NCI-H1436 (cell line): ENCODE measurements at regions not wholly inside any gene's neighbourhood (a gene's known extent, or its start where the extent isn't known, plus 50 kb on each side); places are given as distances from the start of the nearest gene placed in this dataset.

Experiments
- DNase-seq: peaks from one replicate; lab custom pipeline; 2025; lab: John Stamatoyannopoulos, UW

DNA sequence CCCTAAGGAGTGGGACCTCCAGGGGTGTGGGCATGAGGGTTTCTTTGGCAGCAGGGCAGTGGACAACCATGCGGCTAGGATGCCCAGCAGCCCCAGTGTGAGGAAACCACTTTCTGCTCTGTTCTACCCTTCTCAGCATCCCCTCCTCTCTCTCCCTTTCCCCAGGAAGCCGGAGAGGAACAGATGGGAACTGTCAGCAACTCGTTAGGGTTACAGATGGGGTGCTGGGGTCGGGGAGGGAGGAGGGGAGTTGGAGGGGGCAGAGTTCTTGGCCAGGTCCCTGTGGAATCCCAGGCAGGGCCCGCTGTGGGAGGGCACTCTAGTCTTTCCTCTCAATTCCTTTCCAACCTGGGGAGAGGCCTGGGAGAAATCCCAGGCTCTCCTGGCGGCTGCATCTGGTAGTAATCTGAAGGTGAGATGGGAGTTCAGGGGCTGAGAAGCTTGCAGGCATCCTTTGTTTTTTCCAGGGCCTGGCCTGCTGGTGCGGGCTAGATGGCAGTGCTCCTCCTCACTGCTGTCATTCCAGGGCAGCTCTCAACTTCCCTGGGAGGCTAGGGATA lies 93.9 kb upstream of the CSF3R start:
- no peak for DNase-seq

DNA sequence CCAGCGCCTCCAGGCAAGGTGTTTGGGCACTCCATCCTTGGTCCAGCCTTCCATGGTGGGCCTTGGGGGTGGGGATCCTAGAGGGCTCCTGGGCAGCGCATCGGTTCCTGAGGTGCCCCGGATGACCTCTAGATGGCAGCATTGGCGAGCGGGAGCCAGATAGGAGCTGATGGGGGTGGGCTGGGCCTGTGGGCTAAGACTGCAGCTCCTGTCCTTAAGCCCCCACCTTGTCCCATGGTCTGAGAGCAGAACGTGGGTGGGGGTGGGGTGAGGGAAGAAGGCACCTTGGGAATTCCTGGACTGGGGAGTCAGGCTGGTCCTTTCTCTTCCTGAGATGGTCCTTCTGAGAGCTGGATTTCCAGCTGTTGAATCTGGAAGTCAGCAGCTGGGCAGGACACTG lies 93.4 kb upstream of the CSF3R start:
- peak; percentile 65 for DNase-seq

DNA sequence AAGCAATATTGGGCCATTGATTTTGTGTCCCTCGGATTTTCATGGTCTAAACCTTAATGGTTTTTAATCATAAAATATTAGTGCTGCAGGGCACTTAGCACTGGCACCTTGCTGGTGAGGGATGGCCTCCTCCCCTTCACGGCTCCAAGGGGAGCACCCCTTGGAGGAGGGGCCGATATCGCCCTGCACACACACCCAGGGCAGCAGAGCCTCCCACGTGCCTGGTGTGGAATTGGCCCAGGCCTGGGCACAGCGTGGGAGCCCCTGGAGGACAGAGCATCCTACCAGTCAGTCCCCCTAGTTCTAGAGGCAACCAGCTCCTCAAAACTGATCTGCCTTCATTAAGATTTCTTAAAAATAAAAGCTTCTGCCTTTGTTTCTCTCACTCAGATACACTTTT lies 90.7 kb upstream of the CSF3R start:
- DNase-seq, result no peak

DNA sequence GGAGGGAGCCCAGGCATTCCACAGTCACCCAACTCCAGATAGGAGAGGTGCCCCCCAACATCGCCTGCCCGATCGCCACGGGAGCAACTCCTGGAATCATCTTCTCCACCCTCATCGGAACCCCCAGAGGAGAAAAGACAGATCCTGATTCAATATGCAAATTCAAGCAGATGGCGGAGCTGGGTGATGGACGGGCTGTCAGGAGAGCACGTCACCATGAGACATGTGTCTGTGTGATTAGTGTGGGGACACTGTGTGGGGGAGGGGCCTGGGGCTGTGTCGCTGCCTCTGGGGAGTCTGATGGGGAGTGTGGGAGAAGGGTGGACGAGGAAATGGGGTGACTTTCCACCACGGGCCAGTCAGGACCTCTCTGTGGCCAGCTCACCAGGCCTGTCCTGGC lies 90.2 kb upstream of the CSF3R start:
- no peak for DNase-seq

DNA sequence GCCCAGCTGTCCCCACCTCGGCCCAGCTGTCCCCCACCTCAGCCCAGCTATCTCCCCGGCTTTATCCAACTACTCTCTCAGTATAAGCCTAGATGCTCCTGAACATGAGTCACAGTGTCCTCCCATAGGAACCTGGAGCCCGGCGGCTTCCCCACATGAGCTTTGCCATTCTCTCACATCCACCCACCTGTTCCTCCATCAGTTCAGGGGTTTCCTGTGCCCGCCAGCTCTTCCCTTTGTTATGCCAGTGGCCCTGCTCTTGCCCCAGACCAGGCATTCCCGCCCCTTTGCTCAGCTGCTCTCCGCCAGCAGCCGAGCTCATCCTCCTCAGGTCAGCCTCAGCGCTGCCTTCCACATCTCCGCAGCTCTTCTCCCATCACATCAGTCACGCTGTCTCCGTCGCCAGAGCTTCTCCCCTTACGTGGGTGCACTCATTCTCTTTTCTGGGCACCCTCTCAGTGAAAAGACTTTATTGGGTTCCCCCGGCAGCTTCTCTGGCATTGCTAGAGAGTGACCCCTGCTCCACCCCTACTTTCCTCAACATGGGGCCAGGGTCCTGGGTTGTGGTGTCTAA lies 89.5 kb upstream of the CSF3R start:
- no peak for DNase-seq

DNA sequence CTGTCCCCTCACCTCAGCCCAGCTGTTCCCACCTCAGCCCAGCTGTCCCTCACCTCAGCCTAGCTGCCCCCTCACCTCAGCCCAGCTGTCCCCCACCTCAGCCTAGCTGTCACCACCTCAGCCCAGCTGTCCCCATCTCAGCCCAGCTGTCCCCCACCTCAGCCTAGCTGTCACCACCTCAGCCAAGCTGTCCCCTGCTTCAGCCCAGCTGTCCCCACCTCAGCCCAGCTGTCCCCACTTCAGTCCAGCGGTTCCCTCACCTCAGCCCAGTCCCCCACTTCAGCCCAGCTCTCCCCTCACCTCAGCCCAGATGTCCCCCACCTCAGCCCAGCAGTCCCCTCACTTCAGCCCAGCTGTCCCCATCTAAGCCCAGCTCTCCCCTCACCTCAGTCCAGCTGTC lies 88.4 kb upstream of the CSF3R start:
- DNase-seq, result no peak

DNA sequence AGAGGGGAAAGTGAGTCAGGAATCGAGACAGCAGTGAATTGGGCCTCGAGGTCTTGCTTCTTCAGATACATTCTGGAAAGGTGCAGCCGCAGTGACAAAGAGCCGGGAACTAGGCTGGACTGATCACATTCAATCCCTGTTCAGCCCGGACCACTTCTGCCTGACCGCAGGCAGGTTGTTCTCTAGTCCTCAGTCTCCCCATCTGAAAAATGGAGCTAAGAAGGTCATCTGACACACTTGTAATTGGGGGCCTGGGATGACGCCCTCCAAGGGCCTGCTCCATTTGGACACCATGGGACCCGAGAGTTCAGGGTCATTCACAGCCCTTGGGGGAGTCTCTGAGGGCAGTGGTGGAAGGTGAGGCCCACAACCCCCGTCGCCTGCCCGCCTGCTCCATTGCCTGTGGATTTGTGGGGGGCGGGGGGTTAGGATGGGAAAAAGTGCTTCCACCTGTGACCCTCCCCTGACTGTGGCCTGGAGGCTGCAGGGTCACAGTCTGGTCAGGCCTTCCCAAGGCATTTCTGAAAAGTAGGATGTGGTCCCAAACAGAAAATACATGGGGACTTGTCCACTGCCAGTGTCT lies 87.9 kb upstream of the CSF3R start:
- no peak for DNase-seq

DNA sequence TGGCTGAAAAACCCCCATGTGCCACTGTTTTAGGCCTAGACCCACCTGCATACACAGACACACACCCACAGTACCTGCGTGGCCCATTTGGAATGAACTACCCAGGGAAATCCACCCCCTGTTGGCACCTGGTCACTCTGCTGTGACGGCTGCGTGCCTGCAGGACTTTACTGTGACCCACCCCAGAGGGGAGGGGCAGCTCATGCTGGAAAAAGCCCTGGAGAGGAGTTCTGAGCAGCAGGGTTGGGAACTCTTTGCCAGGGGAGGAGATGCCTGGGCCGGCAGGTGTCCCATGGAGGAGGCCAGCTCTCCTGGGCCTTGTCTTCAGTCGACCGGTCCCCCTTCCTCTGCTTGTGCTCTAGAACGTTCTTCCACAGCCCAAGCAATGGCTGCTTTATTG lies 87.3 kb upstream of the CSF3R start:
- DNase-seq, result no peak

DNA sequence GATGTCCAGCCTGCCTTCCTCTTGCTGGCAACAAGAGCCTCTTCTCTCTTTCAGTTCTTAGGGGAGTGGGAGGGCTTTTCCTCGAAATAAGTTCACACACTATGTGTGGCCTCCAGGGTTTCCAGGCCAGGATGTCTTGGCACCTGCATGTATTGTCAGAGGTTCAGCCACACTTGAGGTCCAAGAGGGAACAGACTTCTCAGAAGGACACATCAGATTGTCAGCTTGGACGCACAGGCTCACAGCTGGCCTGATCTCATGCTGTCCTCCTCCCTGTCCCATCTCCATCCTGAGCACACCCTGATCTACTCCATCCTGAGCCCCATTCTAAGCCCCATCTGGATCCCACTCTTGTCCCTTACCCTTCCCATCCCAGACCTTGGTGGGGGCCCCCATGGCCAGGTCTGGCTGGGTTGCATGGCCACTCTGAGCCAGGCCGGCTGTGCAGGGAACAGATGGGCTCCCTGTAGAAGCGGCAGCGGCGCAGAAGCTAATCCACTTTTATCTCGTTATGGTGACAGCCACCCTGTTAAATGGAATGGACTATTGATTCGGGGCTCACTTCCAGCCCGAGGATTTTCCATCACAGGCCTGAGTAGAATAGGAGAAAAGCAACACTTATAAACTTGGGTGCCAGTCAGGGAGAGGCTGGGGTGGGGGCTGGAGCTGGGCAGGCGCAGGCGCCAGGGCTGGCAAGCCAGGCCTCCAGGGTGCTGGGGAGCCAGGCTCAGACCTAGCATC lies 85.1 kb upstream of the CSF3R start:
- no peak for DNase-seq

DNA sequence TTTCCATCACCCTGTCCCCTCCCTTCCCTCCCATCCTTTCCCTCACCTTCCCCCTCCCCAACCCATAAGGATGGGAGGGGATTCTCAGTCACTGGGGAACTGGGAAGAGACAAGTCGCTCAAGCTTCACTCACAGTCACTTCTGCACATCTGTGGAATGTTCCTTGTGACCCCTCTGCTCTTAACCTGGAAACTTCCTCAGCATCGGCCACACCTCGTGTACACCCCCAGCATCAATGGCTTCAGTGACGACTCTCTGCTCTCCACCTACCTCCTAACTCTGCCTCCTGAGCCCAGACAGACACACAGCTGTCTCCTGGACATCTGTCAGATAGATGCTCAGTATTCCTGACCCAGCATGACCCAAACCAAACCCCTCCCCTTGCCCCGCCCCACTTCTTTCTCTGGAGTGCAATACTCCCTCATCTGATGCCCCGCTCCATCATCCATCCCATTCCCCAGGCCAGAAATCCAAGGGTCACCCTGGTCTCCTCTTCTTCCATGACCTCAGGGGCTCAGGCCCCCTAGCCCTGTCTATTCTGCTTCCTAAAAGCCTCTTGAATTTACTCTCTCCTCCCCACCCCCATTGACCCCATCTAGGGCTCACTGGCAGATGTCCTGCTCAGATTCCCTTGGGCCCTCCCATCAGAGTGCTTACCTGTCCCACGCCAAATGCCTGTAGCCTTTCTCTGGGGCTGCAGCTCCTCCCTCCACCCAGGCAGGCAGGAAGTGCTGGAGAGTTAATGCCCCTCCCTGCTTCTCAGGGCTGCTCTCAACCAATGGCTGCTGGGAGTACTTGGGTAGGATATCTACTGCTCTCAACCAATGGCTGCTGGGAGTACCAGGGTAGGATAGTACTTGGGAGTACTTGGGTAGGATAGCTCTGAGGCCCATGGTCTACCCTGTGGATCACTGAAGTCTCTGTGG lies 83.1 kb upstream of the CSF3R start:
- DNase-seq, result no peak

DNA sequence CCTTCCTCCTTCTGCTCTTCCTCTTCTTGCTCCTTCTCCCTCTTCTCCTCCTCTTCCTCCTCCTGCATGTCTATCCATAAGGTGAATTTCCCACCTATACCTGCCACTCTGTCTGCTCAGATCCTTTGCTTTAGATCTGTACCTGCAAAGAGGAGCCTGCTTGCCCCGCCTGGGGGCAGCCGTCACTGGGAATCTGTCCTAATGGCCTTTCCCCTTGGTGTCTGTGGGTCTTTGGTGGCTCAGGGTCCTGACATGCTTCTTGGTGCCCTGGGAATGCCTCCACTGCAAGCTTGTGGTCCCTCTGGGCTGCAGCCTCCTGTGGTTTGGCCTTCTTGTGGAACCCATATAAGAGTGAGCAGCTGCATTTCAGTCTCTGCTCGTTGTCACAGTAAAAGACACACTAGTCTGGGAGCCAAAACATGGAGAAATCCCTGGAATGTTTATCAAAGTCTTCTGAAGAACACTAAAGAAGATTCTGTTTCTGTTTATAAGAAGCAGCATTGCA lies 79.5 kb upstream of the CSF3R start:
- no peak for DNase-seq

DNA sequence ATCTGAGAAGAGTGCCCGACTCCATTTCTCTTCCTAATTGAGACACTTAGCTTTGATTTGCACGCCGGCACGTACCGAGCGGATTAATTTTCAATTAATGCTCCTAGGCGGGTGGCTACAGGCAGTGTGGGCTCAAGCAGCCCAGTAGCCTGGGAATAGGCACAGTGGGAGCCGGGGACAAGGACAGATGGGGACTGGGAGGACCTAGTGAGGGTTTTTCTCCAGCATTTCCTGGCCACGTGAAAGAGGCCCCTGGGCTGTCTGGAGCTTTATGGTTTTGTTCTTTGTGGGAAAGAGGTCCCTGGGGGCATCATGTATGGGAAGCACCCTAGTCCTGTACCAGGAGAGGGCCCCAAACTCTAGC lies 78.6 kb upstream of the CSF3R start:
- no peak for DNase-seq

DNA sequence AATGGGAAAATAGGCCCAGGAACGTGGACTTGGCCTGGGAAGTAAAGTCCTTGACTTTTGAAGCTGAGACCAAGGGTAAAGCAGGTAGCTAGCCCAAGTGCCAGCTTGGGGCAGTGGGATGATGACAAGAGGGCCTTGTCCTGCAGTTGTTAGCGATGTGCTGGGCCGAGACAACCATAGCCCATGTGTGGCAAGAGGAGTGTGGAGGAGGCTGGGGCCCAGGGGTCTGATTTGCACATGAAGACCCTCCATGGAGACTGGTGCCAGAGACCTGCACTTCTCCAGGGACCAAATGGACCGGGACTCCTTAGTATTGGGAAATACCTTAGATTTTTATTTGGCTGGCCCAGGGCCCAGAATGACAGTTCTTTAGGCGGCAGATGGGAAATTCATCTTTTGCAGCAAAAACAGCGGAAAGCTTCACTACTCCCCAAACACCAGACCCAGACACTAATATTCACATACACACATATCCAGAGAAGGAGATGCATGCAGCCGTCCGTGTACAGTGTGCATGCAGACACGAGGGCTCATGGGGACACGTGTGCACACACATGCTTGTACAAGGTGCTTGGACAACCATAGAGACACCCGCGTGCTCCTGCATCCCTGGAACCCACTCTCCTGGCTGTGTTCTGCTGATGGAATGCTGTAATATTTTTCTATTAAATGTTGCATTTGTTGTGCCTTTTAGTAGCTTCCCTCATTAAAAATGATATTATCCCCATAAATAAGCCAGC lies 78.1 kb upstream of the CSF3R start:
- no peak for DNase-seq

DNA sequence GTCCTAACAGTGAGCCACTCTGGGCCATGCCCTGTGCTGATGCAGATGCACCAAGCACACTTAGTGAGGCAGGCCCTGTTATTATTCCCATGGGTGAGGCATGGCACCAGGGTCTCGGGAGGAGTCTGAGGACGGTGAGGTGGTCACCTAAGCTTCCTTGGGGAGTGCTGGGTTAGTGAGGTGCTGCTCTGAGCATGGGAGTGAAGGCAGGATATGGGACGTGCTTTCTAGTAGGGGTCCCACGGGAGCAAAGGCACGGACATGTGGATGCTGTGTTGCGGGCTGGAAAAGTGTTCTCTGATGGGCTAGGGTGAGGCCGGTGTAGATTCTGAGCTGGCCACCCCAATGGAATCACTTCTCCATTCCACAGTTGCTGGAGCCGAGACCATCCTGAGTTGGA lies 77.5 kb upstream of the CSF3R start:
- no peak for DNase-seq

DNA sequence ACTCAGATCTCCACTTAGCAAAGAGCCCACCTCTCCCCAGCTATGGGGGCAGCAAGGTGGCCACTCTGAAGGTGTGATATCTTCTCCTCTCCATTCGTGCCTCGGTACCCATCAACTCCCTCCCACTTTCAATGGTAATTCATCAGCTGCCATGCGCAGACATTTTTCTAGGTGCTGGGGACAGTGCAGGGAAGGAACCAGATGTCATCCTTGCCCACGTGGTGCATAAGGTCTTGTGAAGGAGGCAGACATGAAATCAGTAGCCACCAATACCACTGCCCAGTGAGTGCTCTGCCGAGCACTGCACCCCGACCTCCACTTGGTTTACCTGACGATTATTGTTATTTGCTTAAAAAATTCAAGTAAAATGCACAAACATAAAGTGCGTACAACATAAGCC lies 76.3 kb upstream of the CSF3R start:
- no peak for DNase-seq

DNA sequence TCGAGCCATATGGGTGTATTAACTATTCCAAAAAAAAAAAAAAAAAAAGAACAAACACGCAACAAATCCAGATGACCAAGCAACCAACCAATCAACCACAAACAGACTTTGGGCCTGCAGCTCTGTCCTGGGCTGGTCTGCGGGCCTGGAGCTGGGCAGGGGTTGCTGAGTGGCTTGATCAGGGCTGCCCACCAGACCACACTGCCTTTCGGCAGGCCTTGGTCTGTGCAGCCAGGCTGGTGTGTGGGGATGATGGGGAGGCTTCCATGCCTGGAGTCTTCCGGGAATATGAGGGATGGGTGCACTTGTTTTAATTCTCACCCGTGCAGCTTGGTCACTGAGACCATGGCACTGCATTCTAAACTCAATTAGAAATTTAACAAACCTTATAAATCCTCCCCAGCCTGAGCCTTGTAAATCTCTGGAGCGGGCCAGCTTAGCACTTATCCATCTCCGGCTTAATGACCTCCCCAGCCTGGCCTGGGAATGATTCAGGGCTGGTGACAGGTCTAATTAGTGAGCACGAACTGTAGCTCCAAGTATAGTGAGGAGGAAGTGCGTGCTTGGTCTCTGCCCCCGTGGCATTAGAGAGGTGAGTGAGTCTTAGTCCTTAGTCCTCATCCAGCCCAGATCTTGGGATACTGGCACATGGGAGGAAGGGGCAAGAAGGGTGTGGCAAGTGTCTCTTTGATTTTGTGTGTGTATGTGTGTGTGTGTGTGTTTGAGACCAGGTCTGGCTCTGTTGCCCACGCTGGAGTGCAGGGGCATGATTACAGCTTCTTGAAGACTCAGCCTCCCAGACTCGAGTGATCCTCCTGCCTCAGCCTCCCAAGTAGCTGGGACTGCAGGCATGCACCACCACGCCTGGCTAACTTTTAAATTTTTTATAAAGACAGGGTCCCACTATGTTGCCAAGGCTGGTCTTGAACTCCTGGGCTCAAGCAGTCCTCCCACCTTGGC lies 74.6 kb upstream of the CSF3R start:
- DNase-seq, result no peak

DNA sequence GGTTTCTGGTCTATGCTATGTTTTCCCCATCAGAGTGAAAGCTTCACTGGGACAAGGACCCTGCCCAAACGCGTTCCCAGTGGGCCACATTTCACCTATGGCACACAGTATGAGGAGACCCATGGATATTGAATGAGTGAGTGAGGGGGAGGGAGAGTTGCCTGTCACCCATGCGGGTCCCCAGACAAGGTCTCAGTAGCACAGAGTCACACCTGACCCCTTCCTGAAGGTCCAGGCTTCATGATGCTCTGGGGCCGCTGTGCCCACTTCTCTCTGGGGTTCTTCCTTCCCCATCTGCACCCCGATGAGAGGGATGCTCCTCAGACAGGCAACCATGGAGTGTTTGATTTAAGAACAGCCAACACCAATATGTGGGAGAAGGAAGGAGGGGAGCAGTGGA lies 72.3 kb upstream of the CSF3R start:
- DNase-seq, result no peak

DNA sequence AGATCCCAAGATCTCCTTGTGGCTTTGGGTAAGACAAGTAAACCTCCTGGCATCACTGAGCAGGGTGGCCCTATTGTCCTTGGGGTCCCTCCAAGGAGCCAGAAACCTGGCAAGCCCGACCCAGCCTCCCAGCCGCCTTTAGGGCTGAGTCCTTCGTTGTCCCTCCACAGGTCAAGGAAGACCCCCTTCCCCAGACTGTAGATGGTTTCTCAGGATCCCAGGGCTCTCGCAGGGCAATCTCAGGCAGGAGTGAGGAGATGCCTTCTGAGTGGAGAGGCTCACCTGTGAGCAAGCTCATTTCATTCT lies 71.6 kb upstream of the CSF3R start:
- DNase-seq, result no peak

DNA sequence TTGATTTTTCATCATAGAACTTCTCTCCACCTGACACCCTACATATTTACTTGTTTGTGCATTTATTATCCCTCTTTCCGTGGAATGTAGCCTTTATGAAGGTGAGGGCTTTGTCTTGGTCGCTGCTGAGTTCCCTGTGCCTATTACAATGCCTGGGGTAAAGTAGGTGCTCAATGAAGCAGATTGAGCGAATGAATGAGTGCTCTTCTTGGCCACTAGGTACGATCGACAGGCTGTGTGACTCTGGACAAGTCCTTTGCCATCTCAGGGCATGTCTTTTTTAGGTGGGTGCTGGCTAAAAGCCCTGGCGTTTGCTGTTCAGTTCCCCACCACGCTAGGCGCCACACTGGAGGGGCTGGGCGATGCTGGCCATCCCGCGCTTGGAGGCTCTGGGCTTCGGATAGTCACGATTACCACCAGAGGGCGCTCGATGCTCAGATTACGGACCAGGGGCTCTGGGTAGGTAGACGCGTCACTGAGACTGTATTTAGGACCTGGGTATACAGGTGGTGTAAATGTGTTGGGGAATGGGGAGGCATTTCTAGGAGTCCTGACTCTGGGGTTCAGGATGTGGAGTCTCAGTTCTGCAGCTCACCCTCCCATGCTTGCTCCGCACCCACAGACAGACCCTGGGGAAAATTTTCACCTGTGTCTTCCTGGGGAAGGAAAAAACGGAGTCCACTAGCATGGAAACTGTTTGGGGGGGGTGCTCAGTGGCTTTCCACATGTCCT lies 71.0 kb upstream of the CSF3R start:
- peak; percentile 83 for DNase-seq

DNA sequence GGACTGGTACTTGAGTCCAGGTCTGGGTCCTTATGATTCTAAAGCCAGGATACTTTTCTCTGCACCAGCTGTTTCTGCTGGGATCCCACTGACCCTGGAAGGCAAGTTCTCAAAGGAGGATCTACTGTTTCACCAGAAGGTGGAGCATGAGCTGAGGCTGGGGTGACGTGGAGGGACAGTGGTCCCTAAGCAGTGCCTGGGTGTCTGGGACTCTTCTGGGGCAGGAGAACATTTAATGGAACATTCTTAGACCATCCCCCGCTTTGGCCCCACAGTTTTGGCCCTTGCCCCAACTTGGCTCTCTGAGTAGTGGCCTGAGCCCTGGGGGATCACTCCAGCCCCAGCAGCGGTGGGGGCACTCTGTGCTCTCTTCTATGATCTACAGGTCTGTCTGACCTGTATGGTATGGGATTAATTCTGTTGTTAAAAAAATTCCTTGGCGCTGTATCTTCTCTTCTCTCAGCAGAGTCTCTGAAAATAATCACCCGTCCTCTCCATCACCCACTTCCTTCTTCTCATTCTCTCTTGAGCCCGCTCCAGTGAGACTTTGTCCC lies 60.3 kb upstream of the CSF3R start:
- peak; percentile 27 for DNase-seq
